ENCODE measurements at regions not wholly inside any gene's neighbourhood (a gene's known extent, or its start where the extent isn't known, plus 50 kb on each side); places are given as distances from the start of the nearest gene placed in this dataset.

GRCh38 chr18:45509535-45509934 is 105.7 kb upstream of the SLC14A2 start:
- Histone ChIP-seq H2BK120ac (ENCODE audit: low read depth, low read length) (no peak overlapping the region), H3K36me3 (ENCODE audit: control insufficient read depth, insufficient read depth, low read length) (no peaks in the 10 kb centered on the region), H2BK5ac (ENCODE audit: low read depth, low read length, poor library complexity, severe bottlenecking) (no peak overlapping the region), H3K79me1 (ENCODE audit: low read depth in 1 of 2, low read length in 2 of 2) (no peaks in the 10 kb centered on the region), H2AK5ac (ENCODE audit: low read depth, low read length) (no peak overlapping the region), H3K4me2 (ENCODE audit: low read depth, low read length) (no peak overlapping the region), H4K8ac (ENCODE audit: low read depth in 2 of 2, low read length in 2 of 2) (no peak overlapping the region), H3K4me3 (ENCODE audit: insufficient read depth, low read depth, low read length) (no peak overlapping the region), H2BK20ac (ENCODE audit: low read depth, low read length) (no peak overlapping the region), H3K27me3 (ENCODE audit: control insufficient read depth, insufficient read depth, low read length) (no peaks in the 10 kb centered on the region; the same call in 1 of the 2 replicates), H3K56ac (ENCODE audit: extremely low read depth, insufficient read depth, low read length) (no peak overlapping the region), H3K27ac (ENCODE audit: insufficient read depth, low read length) (no peak overlapping the region), H3K9me3 (ENCODE audit: control insufficient read depth, insufficient read depth, low read length) (no peaks in the 10 kb centered on the region), H2BK15ac (ENCODE audit: low read depth, low read length) (no peak overlapping the region), H4K5ac (ENCODE audit: low read depth, low read length) (no peak overlapping the region), H3K9me1 (ENCODE audit: insufficient read depth, low read length) (no peaks in the 10 kb centered on the region), H2AK9ac (replicated peaks; ENCODE audit: low read depth, low read length, poor library complexity) (no peak overlapping the region), H3K4ac (ENCODE audit: low read depth, low read length) (no peak overlapping the region), H4K91ac (ENCODE audit: insufficient read depth, low read depth, low read length) (no peak overlapping the region), H3K4me1 (ENCODE audit: control insufficient read depth, insufficient read depth, low read length) (no peaks in the 10 kb centered on the region), H3K18ac (ENCODE audit: low read depth, low read length) (no peak overlapping the region), H4K20me1 (ENCODE audit: insufficient read depth, low read length) (no peaks in the 10 kb centered on the region), H2AFZ (replicated peaks; ENCODE audit: low read length, poor library complexity) (no peak overlapping the region), H3K14ac (replicated peaks; ENCODE audit: low read depth, low read length) (no peak overlapping the region), H3K9ac (ENCODE audit: low read depth, low read length) (no peak overlapping the region), H3K23ac (ENCODE audit: low read depth, low read length) (no peak overlapping the region)
- POLR2A ChIA-PET (ENCODE audit: unreplicated experiment), result no interaction called here
- dilution Hi-C loops (cut with HindIII; ENCODE audit: low sequenced_read_pairs, unreplicated experiment) (no loop called here), intact Hi-C loops (cut with micrococcal nuclease) (no loop called here), in situ Hi-C loops (cut with MboI; ENCODE audit: low sequenced_read_pairs) (no loop called here)
- CTCF ChIA-PET, result no interaction called here
- ATAC-seq (ENCODE audit: low read depth) (no peak), DNase-seq (no peak)
- TF ChIP-seq MAZ (IDR thresholded peaks at IDR 0.05; ENCODE audit: borderline replicate concordance, low read depth, low read length) (no peak), MAFK (IDR thresholded peaks at IDR 0.05; ENCODE audit: low read depth, low read length) (no peak), CEBPB (IDR thresholded peaks at IDR 0.05; ENCODE audit: low read depth, low read length) (no peak), RAD21 (IDR thresholded peaks at IDR 0.05; ENCODE audit: low read length) (no peak), MXI1 (IDR thresholded peaks at IDR 0.05; ENCODE audit: borderline replicate concordance, low read depth, low read length) (no peak), RCOR1 (IDR thresholded peaks at IDR 0.05; ENCODE audit: insufficient replicate concordance, low read length) (no peak), POLR2A (IDR thresholded peaks at IDR 0.05; ENCODE audit: low read depth, low read length) (no peak), CHD1 (IDR thresholded peaks at IDR 0.05; ENCODE audit: low read depth, low read length) (no peak), BHLHE40 (IDR thresholded peaks at IDR 0.05; ENCODE audit: low read depth, low read length) (no peak), ELK1 (IDR thresholded peaks at IDR 0.05; ENCODE audit: borderline replicate concordance, low read depth, low read length) (no peak), SMC3 (IDR thresholded peaks at IDR 0.05; ENCODE audit: low read depth, low read length) (no peak)
- TF ChIP-seq, protein P1, sequence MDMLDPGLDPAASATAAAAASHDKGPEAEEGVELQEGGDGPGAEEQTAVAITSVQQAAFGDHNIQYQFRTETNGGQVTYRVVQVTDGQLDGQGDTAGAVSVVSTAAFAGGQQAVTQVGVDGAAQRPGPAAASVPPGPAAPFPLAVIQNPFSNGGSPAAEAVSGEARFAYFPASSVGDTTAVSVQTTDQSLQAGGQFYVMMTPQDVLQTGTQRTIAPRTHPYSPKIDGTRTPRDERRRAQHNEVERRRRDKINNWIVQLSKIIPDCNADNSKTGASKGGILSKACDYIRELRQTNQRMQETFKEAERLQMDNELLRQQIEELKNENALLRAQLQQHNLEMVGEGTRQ (IDR thresholded peaks at IDR 0.05; ENCODE audit: low read depth, low read length), result no peak
- WGBS, 2 experiments (ENCODE audit: extremely low coverage in 2 of 2, insufficient read length in 1 of 2), result 71% methylated on average over 3 of the region's 4 CpGs; no CpG with 5 or more reads in 1 of the 2 experiments
- no TSS peak for BruUV-seq (replicated peaks)

Measured in IMR-90 (cell line).